Thyroid gland (tissue), 4 donors: ENCODE measurements at regions not wholly inside any gene's neighbourhood (a gene's known extent, or its start where the extent isn't known, plus 50 kb on each side); places are given as distances from the start of the nearest gene placed in this dataset.

Experiments used
- POLR2A ChIP-seq, 2 donors: fragments of 450-650 bp; IDR thresholded peaks; one replicate each; pipeline ENCODE4 v1.6.1; 2017; ENCODE audit warnings: antibody characterized with exemption in 2 of 2, mild to moderate bottlenecking in 2 of 2, moderate library complexity in 1 of 2
- TF ChIP-seq, protein P1 (sequence below), 6 experiments: fragments of 200-600 bp in 3 of 6; fragments of 450-650 bp in 3 of 6; sonication (generic) in 3 of 6; IDR thresholded peaks; one replicate each; pipeline ENCODE4 v1.5.1; 2016 to 2019; ENCODE audit warnings: antibody characterized with exemption in 6 of 6, mild to moderate bottlenecking in 2 of 6, inconsistent platforms in 1 of 6, moderate library complexity in 1 of 6

DNA sequence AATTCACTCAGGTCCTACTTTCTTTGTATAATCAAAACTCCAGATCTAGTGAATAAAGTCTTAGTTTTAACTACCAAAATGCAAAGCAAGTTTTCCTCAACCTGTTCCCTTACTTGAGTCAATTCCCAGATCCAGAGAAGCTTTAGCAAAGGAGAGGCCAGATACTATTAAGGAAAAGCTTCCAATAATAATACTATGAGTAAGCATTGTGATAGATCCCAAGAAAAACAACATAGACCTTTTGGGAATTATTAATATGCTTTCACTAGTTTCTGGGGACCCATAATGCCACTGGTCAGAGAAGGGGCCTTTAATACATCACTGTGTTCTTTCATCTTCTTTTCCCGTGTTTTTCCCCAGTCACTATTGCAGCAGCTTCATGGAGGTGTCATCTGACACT, 339.9 kb upstream of the CDIN1 start:
- TF ChIP-seq, protein P1, sequence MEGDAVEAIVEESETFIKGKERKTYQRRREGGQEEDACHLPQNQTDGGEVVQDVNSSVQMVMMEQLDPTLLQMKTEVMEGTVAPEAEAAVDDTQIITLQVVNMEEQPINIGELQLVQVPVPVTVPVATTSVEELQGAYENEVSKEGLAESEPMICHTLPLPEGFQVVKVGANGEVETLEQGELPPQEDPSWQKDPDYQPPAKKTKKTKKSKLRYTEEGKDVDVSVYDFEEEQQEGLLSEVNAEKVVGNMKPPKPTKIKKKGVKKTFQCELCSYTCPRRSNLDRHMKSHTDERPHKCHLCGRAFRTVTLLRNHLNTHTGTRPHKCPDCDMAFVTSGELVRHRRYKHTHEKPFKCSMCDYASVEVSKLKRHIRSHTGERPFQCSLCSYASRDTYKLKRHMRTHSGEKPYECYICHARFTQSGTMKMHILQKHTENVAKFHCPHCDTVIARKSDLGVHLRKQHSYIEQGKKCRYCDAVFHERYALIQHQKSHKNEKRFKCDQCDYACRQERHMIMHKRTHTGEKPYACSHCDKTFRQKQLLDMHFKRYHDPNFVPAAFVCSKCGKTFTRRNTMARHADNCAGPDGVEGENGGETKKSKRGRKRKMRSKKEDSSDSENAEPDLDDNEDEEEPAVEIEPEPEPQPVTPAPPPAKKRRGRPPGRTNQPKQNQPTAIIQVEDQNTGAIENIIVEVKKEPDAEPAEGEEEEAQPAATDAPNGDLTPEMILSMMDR (IDR thresholded peaks at IDR 0.05): no peak
- no peak for TF ChIP-seq POLR2A (IDR thresholded peaks at IDR 0.05)
